ENCODE measurements at regions not wholly inside any gene's neighbourhood (a gene's known extent, or its start where the extent isn't known, plus 50 kb on each side); places are given as distances from the start of the nearest gene placed in this dataset.

GRCh38 chr6:80676386-80676785 lies 569.9 kb downstream of the BCKDHB start:
- TF ChIP-seq CTCF (IDR thresholded peaks at IDR 0.05) (no peak), POLR2A (IDR thresholded peaks at IDR 0.05) (no peak)

Data from lower leg skin (tissue), 3 donors.